ENCODE measurements at regions not wholly inside any gene's neighbourhood (a gene's known extent, or its start where the extent isn't known, plus 50 kb on each side); places are given as distances from the start of the nearest gene placed in this dataset.

GRCh38 chr20:41726727-41727126 lies 108.5 kb upstream of the CHD6 start:
- no peak overlapping the region for H3K27ac ChIP-seq
- DNase-seq = no peak
- no peak overlapping the region for H3K4me3 ChIP-seq
- H3K9me3 ChIP-seq = no peaks in the 10 kb centered on the region
- no peaks in the 10 kb centered on the region for H3K27me3 ChIP-seq
- H3K4me1 ChIP-seq = no peaks in the 10 kb centered on the region
- TF ChIP-seq, protein P1, sequence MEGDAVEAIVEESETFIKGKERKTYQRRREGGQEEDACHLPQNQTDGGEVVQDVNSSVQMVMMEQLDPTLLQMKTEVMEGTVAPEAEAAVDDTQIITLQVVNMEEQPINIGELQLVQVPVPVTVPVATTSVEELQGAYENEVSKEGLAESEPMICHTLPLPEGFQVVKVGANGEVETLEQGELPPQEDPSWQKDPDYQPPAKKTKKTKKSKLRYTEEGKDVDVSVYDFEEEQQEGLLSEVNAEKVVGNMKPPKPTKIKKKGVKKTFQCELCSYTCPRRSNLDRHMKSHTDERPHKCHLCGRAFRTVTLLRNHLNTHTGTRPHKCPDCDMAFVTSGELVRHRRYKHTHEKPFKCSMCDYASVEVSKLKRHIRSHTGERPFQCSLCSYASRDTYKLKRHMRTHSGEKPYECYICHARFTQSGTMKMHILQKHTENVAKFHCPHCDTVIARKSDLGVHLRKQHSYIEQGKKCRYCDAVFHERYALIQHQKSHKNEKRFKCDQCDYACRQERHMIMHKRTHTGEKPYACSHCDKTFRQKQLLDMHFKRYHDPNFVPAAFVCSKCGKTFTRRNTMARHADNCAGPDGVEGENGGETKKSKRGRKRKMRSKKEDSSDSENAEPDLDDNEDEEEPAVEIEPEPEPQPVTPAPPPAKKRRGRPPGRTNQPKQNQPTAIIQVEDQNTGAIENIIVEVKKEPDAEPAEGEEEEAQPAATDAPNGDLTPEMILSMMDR (IDR thresholded peaks at IDR 0.05) = no peak
- no peak for TF ChIP-seq POLR2A (IDR thresholded peaks at IDR 0.05)
- H3K36me3 ChIP-seq = no peaks in the 10 kb centered on the region

GRCh38 chr20:41719151-41719550 lies 101.0 kb upstream of the CHD6 start:
- Histone ChIP-seq H3K9me3 (no peaks in the 10 kb centered on the region), H3K4me3 (no peak overlapping the region), H3K4me1 (no peaks in the 10 kb centered on the region), H3K27me3 (no peaks in the 10 kb centered on the region), H3K36me3 (no peaks in the 10 kb centered on the region), H3K27ac (no peak overlapping the region)
- DNase-seq = no peak
- TF ChIP-seq, protein P1 (IDR thresholded peaks at IDR 0.05) = no peak
- no peak for TF ChIP-seq POLR2A (IDR thresholded peaks at IDR 0.05)

GRCh38 chr20:41717483-41717882 lies 99.3 kb upstream of the CHD6 start:
- no peaks in the 10 kb centered on the region for H3K27me3 ChIP-seq
- no peaks in the 10 kb centered on the region for H3K36me3 ChIP-seq
- no peak overlapping the region for H3K27ac ChIP-seq
- TF ChIP-seq, protein P1 (IDR thresholded peaks at IDR 0.05) = no peak
- TF ChIP-seq POLR2A (IDR thresholded peaks at IDR 0.05) = no peak
- no peaks in the 10 kb centered on the region for H3K4me1 ChIP-seq
- no peak for DNase-seq
- H3K4me3 ChIP-seq = no peak overlapping the region
- no peaks in the 10 kb centered on the region for H3K9me3 ChIP-seq

GRCh38 chr20:41716911-41717310 lies 98.7 kb upstream of the CHD6 start:
- no peak overlapping the region for H3K27ac ChIP-seq
- TF ChIP-seq POLR2A (IDR thresholded peaks at IDR 0.05) = no peak
- TF ChIP-seq, protein P1 (IDR thresholded peaks at IDR 0.05) = no peak
- no peak overlapping the region for H3K4me3 ChIP-seq
- no peaks in the 10 kb centered on the region for H3K36me3 ChIP-seq
- H3K27me3 ChIP-seq = no peaks in the 10 kb centered on the region
- DNase-seq = no peak
- H3K4me1 ChIP-seq = no peaks in the 10 kb centered on the region
- no peaks in the 10 kb centered on the region for H3K9me3 ChIP-seq

DNA sequence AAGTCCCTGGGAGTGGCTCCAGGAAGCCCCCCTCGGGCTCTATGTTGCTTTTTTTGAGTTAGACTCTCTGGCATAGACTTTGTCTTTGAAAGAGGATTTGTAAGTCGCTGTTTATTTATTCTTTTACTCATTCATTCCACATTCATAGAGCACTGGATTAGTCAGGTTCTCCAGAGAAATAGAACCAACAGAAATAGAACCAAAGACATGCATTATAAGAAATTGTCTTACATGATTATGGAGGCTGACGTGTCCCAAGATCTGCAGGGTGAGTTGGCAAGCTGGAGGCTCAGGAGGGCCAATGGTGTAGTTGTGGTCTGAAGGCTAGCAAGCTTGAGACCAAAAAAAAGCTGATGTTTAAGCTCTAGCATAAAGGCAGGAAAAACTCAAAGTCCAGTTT lies 98.3 kb upstream of the CHD6 start:
- H3K4me1 ChIP-seq = no peaks in the 10 kb centered on the region
- no peak for DNase-seq
- no peaks in the 10 kb centered on the region for H3K36me3 ChIP-seq
- no peak overlapping the region for H3K4me3 ChIP-seq
- H3K9me3 ChIP-seq = no peaks in the 10 kb centered on the region
- no peak for TF ChIP-seq POLR2A (IDR thresholded peaks at IDR 0.05)
- H3K27ac ChIP-seq = no peak overlapping the region
- no peaks in the 10 kb centered on the region for H3K27me3 ChIP-seq

GRCh38 chr20:41715526-41715925 lies 97.3 kb upstream of the CHD6 start:
- H3K9me3 ChIP-seq = no peaks in the 10 kb centered on the region
- DNase-seq = no peak
- H3K4me1 ChIP-seq = no peaks in the 10 kb centered on the region
- TF ChIP-seq, protein P1 (IDR thresholded peaks at IDR 0.05) = no peak
- no peak for TF ChIP-seq POLR2A (IDR thresholded peaks at IDR 0.05)
- H3K4me3 ChIP-seq = no peak overlapping the region
- H3K36me3 ChIP-seq = no peaks in the 10 kb centered on the region
- no peak overlapping the region for H3K27ac ChIP-seq
- no peaks in the 10 kb centered on the region for H3K27me3 ChIP-seq

Data from Peyer's patch (tissue), 4 donors.